Prostate gland (tissue), 2 donors: ENCODE measurements at regions not wholly inside any gene's neighbourhood (a gene's known extent, or its start where the extent isn't known, plus 50 kb on each side); places are given as distances from the start of the nearest gene placed in this dataset.
A peak's percentile ranks its signal among the peaks of the same experiment; 100 is the strongest.
"Not testable (repeated sequence)": the region's sequence is repeated elsewhere in the genome, so short reads cannot be mapped to it uniquely, and the experiment has no call there.

Source experiments
- DNase-seq: peaks from one replicate; pipeline ENCODE4 v3.0.0-alpha.2; 2019; ENCODE audit warnings: low spot score
- H3K27ac ChIP-seq, 2 donors: fragments of 200-600 bp; sonication (generic); 2 replicates each; pipeline ENCODE4 v1.5.1; 2017 to 2019
- H3K27me3 ChIP-seq: fragments of 200-600 bp; sonication (generic); replicated peaks from 2 replicates; pipeline ENCODE4 v1.5.1; 2019; ENCODE audit not compliant: insufficient read depth
- H3K36me3 ChIP-seq, 2 donors: fragments of 200-600 bp; sonication (generic); 1 replicate in 1 of 2; 2 replicates in 1 of 2; pipeline versions ENCODE4 v1.5.1 to v1.8.1; 2017 to 2019
- H3K4me1 ChIP-seq: fragments of 200-600 bp; sonication (generic); replicated peaks from 2 replicates; pipeline ENCODE4 v1.5.1; 2019
- H3K4me3 ChIP-seq, 2 donors: fragments of 200-600 bp; sonication (generic); 2 replicates each; pipeline ENCODE4 v1.5.1; 2017 to 2019
- H3K9me3 ChIP-seq: fragments of 200-600 bp; sonication (generic); 2 replicates; pipeline ENCODE4 v1.5.1; 2017
- POLR2A ChIP-seq: fragments of 450-650 bp; IDR thresholded peaks from one replicate; pipeline ENCODE4 v1.6.1; 2016; ENCODE audit warnings: antibody characterized with exemption, mild to moderate bottlenecking
- POLR2AphosphoS5 ChIP-seq: sonication (generic); formaldehyde crosslinking; IDR thresholded peaks from one replicate; pipeline ENCODE4 v1.6.1; 2017; ENCODE audit warnings: antibody characterized with exemption
- WGBS: methylation state at CpG from one replicate; pipeline ENCODE4 v1.1.5; 2018; 5-methylcytosine and 5-hydroxymethylcytosine counted together
- intact Hi-C: fragments of 100-400 bp; cut with DNase I; formaldehyde crosslinking; loops from one replicate; pipeline ENCODE4 v1.14.2; 2022
- TF ChIP-seq, protein P1 (sequence below), 4 experiments: fragments of 200-600 bp in 2 of 4; fragments of 450-650 bp in 2 of 4; sonication (generic) in 2 of 4; IDR thresholded peaks; 1 replicate in 3 of 4; 2 replicates in 1 of 4; pipeline ENCODE4 v1.5.1; 2016 to 2019; ENCODE audit warnings: antibody characterized with exemption in 4 of 4, mild to moderate bottlenecking in 2 of 4, moderate library complexity in 2 of 4

DNA sequence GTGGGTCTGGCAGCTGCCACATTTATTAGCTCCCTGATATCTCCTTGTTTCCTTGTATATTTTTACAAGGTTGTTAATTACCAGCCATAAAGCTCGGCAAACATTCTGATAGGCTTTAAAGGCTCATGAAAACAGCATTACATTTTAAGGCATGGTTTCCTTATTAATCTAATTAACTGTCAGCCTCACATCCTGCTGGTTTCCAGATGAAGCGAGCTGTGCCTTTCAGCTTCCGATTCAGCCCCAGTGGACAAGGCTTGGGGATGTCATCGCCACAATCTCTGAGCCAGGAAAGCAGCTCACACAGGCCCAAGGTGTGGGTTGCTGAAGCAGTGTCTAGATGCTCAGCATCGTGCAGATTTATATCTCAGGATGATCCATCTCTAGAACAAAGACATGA is 66.0 kb upstream of the RALY start:
- no peak for DNase-seq
- WGBS, result 21% methylated on average over 5 of the region's 5 CpGs
- Histone ChIP-seq H3K36me3 (no peaks in the 10 kb centered on the region), H3K27ac (no peak overlapping the region), H3K9me3 (no peaks in the 10 kb centered on the region), H3K4me1 (peaks cover 3% of the 10 kb centered on the region), H3K27me3 (no peaks in the 10 kb centered on the region), H3K4me3 (no peak overlapping the region)
- intact Hi-C loops, result no loop called here
- TF ChIP-seq POLR2A (no peak), POLR2AphosphoS5 (no peak)
- TF ChIP-seq, protein P1, sequence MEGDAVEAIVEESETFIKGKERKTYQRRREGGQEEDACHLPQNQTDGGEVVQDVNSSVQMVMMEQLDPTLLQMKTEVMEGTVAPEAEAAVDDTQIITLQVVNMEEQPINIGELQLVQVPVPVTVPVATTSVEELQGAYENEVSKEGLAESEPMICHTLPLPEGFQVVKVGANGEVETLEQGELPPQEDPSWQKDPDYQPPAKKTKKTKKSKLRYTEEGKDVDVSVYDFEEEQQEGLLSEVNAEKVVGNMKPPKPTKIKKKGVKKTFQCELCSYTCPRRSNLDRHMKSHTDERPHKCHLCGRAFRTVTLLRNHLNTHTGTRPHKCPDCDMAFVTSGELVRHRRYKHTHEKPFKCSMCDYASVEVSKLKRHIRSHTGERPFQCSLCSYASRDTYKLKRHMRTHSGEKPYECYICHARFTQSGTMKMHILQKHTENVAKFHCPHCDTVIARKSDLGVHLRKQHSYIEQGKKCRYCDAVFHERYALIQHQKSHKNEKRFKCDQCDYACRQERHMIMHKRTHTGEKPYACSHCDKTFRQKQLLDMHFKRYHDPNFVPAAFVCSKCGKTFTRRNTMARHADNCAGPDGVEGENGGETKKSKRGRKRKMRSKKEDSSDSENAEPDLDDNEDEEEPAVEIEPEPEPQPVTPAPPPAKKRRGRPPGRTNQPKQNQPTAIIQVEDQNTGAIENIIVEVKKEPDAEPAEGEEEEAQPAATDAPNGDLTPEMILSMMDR (IDR thresholded peaks at IDR 0.05), result no peak

- DNase-seq, result no peak
- no peak overlapping the region for H3K4me3 ChIP-seq
- intact Hi-C loops, result loop anchor here (5.0 kb wide), 2 partner anchors 137 to 202 kb away; no protein-coding TSS in a partner anchor
- H3K9me3 ChIP-seq, result no peaks in the 10 kb centered on the region
- no peaks in the 10 kb centered on the region for H3K36me3 ChIP-seq
- no peaks in the 10 kb centered on the region for H3K27me3 ChIP-seq
- TF ChIP-seq, protein P1 (IDR thresholded peaks at IDR 0.05), result no peak
- no peak for TF ChIP-seq POLR2A
- TF ChIP-seq POLR2AphosphoS5, result no peak
- 77% methylated on average over 6 of the region's 6 CpGs for WGBS
- H3K4me1 ChIP-seq, result peaks cover 3% of the 10 kb centered on the region
- H3K27ac ChIP-seq, result no peak overlapping the region
These were observed 63.8 kb upstream of the RALY start for GRCh38 chr20:33929917-33930316.

- no peaks in the 10 kb centered on the region for H3K9me3 ChIP-seq
- no peaks in the 10 kb centered on the region for H3K4me1 ChIP-seq
- H3K27ac ChIP-seq, result peak overlapping the region in 1 of 2 donors; percentile 35
- H3K4me3 ChIP-seq, result no peak overlapping the region
- no peaks in the 10 kb centered on the region for H3K27me3 ChIP-seq
- H3K36me3 ChIP-seq, result no peaks in the 10 kb centered on the region
- peak; percentile 46 for DNase-seq
- TF ChIP-seq POLR2A, result no peak
- TF ChIP-seq, protein P1 (IDR thresholded peaks at IDR 0.05), result peak in 3 of 4 experiments; percentile 26 to 56 (median 48)
- TF ChIP-seq POLR2AphosphoS5, result peak; percentile 54
- 56% methylated on average over 5 of the region's 5 CpGs for WGBS
- intact Hi-C loops, result loop anchor here (5.0 kb wide), 2 partner anchors 134 to 199 kb away; no protein-coding TSS in a partner anchor
These were observed 60.2 kb upstream of the RALY start for GRCh38 chr20:33933469-33933909.

DNA sequence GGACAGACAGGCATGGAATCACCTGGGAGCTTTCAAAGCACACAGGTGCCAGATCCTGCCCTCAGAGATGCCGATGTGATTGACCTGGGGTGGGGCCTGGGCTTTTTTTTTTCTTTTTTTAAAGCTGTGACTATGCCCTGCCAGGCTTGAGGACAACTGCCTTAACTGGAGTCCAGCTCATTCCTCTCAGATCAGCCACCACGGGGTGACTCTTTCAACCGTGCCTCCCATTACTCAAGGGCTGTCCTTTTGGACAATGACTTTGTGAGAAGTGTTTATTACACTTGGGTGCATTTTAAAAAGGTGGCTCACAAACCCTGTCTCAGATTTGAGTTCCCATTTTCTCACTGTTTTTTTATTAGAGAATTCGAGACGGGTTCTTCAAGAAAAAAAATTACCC is 57.1 kb upstream of the RALY start:
- 74% methylated on average over 5 of the region's 5 CpGs for WGBS
- no peaks in the 10 kb centered on the region for H3K4me1 ChIP-seq
- intact Hi-C loops, result no loop called here
- TF ChIP-seq POLR2AphosphoS5 (no peak), POLR2A (no peak)
- TF ChIP-seq, protein P1 (IDR thresholded peaks at IDR 0.05), result no peak
- H3K27ac ChIP-seq, result no peak overlapping the region
- no peaks in the 10 kb centered on the region for H3K27me3 ChIP-seq
- DNase-seq, result no peak
- H3K4me3 ChIP-seq, result no peak overlapping the region
- H3K9me3 ChIP-seq, result no peaks in the 10 kb centered on the region
- H3K36me3 ChIP-seq, result no peaks in the 10 kb centered on the region

- H3K9me3 ChIP-seq, intact Hi-C loops, H3K36me3 ChIP-seq, H3K4me3 ChIP-seq, H3K4me1 ChIP-seq, H3K27me3 ChIP-seq, H3K27ac ChIP-seq: not testable (repeated sequence)
- peak; percentile 66 for TF ChIP-seq POLR2AphosphoS5
- DNase-seq, result peak; percentile 58
- 43% methylated on average over 5 of the region's 5 CpGs for WGBS
These were observed 54.7 kb upstream of the RALY start for GRCh38 chr20:33939031-33939430.
